NCI-H1694 (cell line): ENCODE measurements at regions not wholly inside any gene's neighbourhood (a gene's known extent, or its start where the extent isn't known, plus 50 kb on each side); places are given as distances from the start of the nearest gene placed in this dataset.

ENCODE experiments used
- DNase-seq: peaks from one replicate; lab custom pipeline; 2025; lab: John Stamatoyannopoulos, UW

DNA sequence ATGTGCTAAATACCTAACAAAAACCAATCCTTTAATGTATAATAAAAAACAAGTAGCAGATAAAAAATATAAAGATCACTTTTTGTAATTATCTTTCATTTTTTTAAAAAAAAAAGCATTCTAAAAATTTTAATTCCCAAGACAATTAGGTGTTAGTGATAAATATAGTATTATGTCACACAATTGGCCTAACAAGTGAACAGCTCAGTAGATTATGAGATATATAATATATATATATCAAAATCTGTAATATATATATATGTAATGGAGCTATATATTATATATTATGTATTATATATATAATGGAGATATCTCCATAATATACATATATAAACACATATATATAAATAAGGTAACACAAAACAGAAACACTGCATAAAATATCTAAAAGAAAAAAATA is 1531.1 kb upstream of the MIR17HG start:
- DNase-seq: no peak

DNA sequence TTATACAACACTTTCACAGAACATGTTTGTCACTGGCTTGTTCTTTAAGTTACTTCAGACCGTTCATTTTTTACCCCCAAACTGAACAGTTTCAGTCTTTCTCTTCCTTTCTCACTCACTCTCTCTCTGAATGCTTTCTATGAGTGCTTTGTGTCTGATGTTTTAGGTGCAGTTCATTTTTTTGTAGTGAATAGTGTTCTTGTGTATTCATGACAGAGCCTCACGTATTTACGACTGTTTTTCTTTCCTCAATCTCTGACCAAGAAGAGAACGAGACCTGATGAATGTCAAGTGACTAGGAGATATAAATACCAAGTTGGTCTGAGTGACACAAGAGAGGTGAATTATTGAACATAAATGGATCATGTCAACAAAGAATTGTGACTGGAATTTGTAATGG is 1525.0 kb upstream of the MIR17HG start:
- DNase-seq: no peak

DNA sequence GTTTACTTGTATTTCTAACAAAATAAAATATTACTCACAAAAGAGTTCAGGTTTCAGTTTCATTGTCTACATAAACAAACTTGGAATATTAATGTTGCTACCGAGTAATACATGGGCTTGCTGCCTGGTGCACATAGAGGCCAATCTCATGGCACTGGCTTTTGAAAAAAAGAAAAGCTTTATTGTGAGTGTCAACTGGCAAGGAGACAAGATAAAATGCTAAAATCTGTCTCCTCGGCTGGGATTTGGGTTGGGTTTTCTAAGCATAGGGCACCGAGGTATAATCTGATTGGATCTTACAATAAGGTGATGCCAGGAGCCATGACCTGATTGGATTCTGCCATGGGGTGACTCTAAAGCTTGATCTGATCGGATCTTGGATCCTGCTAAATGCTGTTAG is 1519.9 kb upstream of the MIR17HG start:
- DNase-seq: no peak

DNA sequence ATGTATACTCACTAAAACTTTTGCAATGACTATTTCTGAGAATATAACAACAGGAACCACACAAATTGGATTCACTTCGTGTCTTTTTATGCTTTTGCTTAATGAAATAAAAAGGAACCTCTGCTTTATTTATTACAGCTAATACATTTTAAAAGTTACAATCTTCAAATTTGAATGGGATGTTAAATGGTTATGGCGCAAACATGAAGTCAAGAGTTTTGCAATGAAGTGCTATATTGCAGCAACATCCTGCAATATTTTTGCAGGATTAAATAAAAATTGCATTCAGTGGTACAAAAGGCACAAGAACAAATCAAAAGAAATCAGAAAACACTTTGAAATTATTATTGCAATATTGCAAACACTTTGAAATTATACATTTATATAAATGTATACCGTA is 1519.0 kb upstream of the MIR17HG start:
- DNase-seq: no peak

DNA sequence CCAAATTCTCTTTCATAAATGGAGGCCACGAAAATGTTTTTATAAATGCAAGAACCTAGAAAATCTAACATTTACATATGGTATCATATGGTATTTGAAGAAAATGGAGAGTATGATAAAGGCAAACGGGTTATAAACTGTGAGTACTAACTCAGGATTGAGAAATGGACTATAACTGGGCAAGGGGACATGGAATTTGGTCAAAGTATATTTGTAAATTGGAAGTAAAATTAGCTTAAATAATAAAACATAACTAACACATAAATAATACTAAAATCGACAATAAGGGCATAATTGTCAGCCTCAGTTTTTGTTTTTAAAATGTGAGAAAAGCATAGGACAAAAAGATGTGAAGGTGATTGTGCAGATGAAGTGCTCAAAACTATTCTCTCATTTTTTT is 1516.3 kb upstream of the MIR17HG start:
- DNase-seq: no peak

DNA sequence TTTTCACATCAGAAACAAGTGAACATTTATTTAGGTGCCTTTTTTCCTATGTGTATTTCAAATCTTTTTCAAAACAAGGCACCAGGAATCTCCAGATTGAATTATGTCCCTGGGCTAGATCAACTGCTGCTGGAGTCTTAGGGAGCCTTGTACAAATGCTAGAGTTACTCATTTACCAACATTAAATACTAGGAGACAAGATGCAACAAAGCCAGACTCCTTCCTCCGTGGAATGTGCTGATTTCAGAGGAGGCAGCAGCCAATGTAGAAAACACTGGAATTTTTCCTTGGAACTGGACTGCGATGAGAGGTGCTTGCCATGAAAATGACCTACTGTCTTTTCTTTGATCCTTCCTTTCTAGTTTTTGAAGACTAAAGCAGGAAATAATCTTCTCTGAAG is 1514.7 kb upstream of the MIR17HG start:
- no peak for DNase-seq

DNA sequence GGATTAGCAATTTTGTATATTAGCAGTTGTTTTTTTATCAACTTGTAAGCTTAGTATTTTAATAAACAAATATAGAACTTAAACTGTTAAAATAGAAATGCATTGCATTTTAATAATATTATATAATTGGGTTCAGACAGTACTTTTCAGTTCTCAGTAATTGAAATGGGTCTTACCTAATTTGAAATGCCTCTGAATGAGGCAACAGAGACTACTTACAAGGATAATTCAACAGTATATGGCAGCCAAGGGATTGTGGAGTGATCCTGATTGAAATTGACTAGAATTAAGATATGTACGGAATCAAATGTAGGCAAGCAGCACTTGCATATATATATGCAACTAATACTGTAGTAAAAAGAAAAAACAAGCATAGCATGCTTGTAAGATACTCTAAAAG is 1503.9 kb upstream of the MIR17HG start:
- DNase-seq: no peak

DNA sequence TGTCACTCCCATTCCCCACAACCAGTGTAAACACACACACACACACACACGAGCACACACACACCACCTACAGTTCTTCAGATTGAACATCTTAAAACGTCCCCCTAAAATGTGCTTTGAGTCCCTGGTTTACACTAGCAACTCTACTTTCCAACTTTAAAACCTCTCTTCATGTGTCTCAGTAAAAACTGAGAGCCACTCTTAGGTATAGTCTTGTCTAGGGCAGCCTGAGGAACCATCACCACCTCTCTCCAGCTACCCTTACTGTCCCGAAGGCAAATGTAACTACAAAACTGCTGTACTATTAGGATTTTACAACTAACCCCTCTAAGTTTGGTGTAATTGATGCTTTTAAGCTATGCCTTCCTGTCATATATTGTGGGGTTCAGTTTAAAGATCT is 1501.6 kb upstream of the MIR17HG start:
- no peak for DNase-seq

DNA sequence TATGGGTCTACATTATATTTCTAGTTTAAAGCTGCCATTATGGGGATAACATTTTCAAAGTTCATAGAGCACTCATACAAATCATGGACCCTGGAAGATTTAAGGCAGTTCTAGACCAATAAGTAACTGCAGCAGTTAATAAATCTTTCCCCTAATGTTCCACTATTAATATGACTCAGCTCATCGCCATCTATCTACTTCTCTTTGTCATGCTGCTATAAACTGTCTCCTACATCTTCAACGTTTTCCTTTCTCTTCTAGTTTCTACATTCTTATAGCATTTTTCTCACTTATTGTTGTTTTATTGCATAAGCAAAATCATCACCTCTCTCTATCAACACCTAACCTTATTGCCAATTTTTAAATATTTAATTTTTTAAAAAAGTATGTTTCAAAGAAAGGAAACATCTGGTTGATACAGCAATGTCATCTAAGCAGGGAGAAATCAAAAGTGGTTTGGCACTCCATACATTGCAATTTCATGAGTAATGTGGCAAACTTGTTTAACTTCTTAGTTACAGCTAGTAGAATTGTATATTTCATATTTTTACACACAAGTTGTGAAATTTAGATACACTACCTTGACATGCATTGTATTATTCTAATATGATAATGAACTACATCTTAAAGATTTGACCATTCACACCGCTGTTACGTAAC is 1500.4 kb upstream of the MIR17HG start:
- no peak for DNase-seq

DNA sequence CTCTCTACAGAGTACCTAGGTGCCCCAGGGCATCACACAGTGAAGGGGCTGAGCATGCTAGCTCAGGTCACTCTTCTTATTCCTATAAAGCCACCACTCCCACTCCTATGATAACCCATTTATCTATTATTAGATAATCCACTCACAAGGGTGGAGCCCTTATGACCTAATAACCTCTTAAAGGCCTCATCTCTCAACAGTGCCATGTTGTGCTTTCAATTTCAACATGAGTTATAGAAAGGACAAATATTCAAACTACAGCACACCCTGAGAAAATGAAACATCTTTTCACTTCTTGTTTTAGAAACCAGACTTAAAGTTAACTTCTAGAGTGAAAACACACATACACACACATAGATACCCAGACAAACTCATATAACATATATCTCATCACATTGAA is 1494.9 kb upstream of the MIR17HG start:
- no peak for DNase-seq

DNA sequence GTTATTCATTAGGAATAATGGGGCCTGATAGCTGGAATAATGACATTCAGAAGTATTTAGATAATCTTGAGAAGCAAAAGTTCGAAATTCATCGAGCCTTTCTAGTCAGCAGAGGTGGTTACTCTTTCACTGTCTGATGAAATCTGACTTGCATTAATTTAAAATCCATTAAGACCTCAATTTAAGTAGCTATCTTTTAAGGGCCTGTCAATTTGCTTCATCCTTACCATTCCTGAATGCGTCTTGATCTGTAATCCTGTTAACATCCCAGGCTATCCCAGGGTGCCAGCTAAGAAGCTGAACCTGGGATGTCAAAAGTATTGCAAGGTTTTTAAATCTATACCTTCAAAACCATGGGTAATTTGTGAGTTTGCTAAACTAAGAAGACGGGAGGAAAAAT is 1491.0 kb upstream of the MIR17HG start:
- no peak for DNase-seq

DNA sequence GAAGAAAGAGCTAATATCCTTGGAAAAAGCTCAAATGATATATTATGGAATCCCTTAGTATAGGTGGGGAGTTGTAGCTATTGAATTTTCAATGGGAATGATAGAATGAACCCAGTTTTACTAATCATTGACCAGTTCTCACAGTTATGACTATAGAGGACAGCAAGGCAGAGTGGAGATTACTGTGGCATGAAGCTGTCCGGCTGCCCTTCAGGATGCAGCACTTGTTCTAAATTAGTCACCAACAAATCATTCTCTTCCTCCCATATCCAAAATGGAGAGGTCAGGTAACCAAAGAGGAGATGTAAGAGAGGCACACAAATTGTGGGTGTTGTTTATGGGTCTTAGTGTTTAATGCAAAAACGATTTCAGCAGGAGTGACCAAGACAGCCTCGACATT is 1490.0 kb upstream of the MIR17HG start:
- DNase-seq: no peak

DNA sequence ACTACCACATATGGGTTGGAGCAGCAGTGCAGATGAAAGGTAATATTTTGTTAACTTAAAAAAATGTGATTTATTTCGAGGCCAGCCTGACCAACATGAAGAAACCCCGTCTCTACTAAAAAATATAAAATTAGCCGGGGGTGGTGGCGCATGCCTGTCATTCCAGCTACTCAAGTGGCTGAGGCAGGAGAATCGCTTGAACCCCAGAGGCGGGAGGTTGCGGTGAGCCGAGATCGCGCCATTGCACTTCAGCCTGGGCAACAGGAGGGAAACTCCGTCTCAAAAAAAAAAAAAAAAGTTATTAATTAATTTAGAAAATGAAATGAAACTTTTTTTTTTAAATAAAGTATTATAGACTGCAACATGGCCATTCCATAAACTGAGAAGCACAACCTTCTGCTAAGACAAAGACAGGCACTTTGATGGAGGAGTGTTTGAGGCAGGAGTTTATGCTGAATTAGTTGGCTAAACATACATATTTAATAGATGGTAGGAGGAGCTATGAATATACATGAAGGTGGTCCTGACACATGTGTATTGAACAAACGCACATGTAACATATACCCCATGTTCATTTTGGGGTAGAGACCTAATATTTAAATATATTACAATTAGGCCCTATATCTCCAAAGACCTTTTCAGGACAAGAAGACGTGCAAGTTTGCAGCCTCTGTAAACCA is 1485.3 kb upstream of the MIR17HG start:
- DNase-seq: no peak

DNA sequence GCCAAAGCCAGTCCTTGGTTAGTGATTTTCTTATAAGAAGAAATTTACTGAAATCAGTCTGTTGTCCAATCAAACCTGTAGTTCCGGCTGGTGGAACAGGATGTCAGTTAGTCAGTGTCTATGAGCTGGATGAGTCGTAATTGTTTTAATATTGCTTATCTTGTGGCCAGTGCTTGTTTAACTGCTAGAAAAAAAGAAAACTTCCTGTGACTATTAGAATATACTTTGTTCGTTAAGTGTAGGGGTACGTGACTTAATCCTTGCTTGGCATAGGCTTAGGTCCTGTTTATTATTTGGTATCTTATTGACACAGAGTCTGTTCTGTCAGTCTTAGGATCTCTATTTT is 1484.8 kb upstream of the MIR17HG start:
- no peak for DNase-seq

DNA sequence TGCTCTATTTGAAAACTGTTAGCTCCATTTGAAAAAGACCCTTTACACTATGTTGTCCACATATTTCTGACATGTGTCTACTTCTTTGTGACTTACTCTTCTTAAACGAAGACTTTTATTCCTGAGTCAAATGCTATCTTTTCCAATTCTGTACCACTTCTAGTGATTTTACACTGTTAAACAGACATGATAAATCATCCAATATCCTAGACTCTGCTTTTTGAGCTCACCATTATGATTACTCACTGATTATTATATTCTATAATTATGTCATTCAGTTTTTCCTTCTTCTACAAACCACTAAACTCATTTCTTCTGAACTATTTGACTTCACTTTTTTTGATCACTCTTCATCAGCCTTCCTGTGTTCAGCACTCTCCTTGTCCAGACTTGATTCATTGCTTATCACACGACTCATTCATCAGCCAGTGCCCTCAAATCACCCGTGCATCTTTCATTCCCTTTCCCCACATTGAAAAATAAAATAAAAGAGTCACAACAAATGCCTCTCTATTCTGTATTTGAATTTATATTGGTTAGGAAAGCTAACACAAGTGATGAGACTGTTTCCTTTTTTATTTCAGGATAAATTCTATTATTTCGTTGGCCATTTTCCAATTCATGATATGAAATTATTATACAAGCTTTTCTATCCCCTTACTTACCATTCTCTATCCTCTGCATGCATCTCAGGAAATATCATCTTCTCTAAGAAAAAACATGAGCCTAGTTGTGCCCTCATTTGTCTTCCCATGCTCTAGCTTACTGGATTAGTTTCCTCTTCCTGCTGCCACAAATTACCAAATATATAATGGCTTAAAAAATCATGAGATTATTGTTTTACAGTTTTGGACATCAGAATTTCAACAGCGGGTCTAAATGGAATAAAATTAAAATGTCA is 1482.1 kb upstream of the MIR17HG start:
- DNase-seq: no peak

DNA sequence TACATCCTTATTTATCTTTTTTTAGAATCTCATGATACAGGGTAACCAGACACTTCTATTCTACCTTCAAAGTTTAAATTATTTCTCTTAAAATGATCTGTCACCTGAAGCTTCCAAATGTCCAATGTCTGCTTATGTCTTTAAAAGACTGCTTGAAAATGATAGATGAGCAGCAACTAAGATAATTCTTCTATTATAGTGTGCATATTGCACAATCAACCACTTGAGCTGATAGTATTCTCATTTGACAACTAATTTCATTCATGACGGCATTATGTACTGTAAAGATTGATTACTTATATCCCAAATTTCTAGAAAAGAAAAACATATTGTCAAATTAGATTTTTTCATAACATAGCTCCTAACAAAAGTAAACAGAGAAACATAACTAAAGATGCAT is 1478.2 kb upstream of the MIR17HG start:
- no peak for DNase-seq

DNA sequence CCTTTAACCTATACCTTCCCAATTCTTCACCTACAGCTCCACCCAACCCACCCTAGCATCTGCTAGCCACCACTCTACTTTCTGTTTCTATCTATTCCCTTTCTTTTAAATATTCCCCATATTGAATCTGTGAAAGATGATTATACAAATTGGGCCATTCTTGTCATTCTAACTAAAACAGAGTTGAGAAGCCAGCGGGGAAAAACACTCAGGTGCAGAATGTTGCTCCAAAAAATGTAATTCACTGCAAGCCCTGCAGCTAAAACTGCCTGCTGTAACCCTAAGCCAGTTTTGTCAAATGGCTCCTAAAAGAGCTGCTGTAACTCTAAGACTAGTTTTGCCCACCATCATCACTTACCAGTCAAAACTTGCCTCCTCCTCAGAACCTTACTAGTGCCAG is 1468.6 kb upstream of the MIR17HG start:
- DNase-seq: no peak

DNA sequence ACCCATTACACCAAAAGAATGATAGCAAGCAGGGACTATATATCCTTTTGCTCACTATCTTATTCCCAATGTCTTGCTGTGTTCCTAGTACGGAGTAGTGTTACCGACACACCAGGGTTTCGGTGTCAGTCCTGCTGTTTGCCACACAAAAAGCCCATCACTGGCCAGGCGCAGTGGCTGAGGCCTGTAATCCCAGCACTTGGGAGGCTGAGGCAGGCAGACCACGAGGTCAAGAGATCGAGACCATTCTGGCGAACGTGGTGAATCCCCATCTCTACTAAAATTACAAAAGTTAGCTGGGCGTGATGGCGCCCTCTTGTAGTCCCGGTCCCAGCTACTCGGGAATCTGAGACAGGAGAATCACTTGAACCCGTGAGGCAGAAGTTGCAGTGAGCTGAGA is 1467.3 kb upstream of the MIR17HG start:
- no peak for DNase-seq

DNA sequence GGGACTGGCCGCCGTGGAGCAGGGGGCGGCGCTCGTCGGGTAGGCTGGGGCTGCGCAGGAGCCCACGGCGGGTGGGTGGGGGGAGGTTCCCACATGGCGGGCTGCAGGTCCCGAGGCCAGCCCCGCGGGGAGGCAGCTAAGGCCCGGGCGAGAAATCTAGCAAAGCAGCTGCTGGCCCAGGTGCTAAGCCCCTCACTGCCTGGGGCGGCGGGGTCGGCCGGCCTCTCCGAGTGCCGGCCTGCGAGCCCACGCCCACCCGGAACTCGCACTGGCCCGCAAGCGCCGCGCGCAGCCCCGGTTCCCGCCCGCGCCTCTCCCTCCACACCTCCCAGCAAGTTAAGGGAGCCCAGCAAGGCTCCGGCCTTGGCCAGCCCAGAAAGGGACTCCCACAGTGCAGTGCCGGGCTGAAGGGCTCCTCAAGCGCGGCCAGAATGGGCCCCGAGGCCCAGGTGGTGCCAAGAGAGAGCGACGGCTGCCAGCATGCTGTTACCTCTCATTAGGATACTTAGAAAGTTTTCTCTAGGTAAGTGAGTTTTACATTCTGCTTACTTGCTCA is 1463.5 kb upstream of the MIR17HG start:
- no peak for DNase-seq

DNA sequence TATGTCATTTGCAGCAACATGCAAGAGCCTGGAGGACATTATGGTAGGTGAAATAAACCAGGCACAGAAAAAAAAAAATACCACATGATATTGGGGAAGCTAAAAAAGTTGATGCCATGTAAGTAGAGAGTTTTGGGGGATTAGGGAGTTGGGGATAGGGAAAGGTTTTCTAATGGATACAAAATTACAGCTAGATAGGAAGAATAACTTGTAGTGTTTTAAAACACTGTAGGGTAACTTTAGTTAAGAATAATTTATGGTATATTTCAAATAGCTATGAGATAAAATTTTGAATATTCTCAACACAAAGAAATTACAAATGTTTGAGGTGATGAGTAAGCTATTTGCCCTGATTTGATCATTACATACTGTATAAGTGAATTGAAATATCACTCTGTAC is 1456.7 kb upstream of the MIR17HG start:
- DNase-seq: no peak

DNA sequence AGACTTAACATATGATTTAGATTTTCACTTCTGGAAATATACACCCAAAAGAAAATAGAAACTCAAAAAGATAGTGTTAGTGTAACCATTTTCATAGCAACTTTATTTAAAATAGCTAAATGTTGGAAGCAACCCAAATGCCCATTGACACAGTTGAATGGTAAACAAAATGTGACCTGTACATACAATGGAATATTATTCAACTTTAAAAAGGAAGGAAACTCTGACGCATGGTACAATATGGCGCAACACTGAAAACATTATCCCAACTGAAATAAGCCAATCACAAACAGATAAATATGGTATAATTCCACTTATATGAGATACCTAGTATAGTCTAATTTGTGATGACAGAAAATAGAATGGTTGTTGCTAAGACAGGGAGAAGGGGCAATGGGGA is 1456.1 kb upstream of the MIR17HG start:
- no peak for DNase-seq

DNA sequence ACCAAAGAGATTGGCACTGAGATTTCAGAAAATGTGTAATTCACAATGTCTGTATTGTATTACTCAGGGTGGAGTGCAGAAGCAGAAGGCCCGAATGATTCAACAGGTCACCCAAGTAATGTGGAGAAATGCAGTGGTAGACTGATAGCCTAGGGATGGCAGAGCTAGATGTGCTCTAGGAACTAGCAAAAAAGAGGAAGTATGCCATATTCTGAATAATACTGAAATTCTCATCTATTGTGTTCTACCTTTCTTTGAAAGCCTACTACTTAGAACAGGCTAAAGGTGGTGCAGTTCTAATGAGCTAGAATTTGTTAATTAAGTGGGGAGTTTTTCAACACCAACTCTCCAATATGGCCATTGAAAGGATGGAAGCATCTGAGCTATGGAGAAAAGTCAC is 1449.8 kb upstream of the MIR17HG start:
- no peak for DNase-seq
